ENCODE measurements at regions not wholly inside any gene's neighbourhood (a gene's known extent, or its start where the extent isn't known, plus 50 kb on each side); places are given as distances from the start of the nearest gene placed in this dataset.

GRCh38 chr2:5479265-5479928 lies 212.8 kb upstream of the SOX11 start:
- Histone ChIP-seq H4K20me1 (ENCODE audit: control insufficient read depth, insufficient read depth, low read depth, low read length) (no peaks in the 10 kb centered on the region), H3K9me3 (ENCODE audit: control insufficient read depth, insufficient read depth, low read length) (no peaks in the 10 kb centered on the region), H3K27ac (ENCODE audit: low read depth, low read length) (no peak overlapping the region), H3K4me1 (ENCODE audit: control insufficient read depth, low read length) (no peaks in the 10 kb centered on the region), H3F3A (ENCODE audit: control insufficient read depth, insufficient read depth) (no peaks in the 10 kb centered on the region), H3K4me2 (ENCODE audit: low read length) (no peak overlapping the region), H3K27me3 (ENCODE audit: control insufficient read depth, low read length) (no peaks in the 10 kb centered on the region), H3K4me3 (ENCODE audit: low read length) (no peak overlapping the region), H3K36me3 (ENCODE audit: control insufficient read depth, low read length) (no peaks in the 10 kb centered on the region), H3K79me2 (ENCODE audit: control insufficient read depth, low read length) (no peaks in the 10 kb centered on the region), H3K9me2 (replicated peaks; ENCODE audit: control insufficient read depth, low read length) (no peaks in the 10 kb centered on the region)
- TF ChIP-seq CTCF (IDR thresholded peaks at IDR 0.05; ENCODE audit: low read depth, low read length, poor library complexity, severe bottlenecking) (no peak), EZH2phosphoT487 (IDR thresholded peaks at IDR 0.05; ENCODE audit: borderline replicate concordance, low read length) (no peak)

- Histone ChIP-seq H3K36me3 (ENCODE audit: control insufficient read depth, low read length) (no peaks in the 10 kb centered on the region), H3K27me3 (ENCODE audit: control insufficient read depth, low read length) (no peaks in the 10 kb centered on the region), H3K79me2 (ENCODE audit: control insufficient read depth, low read length) (no peaks in the 10 kb centered on the region), H3K4me3 (ENCODE audit: low read length) (no peak overlapping the region), H3K4me1 (ENCODE audit: control insufficient read depth, low read length) (no peaks in the 10 kb centered on the region), H3K27ac (ENCODE audit: low read depth, low read length) (no peak overlapping the region), H3K9me3 (ENCODE audit: control insufficient read depth, insufficient read depth, low read length) (no peaks in the 10 kb centered on the region), H3K9me2 (replicated peaks; ENCODE audit: control insufficient read depth, low read length) (no peaks in the 10 kb centered on the region; the same call in 1 of the 2 replicates), H4K20me1 (ENCODE audit: control insufficient read depth, insufficient read depth, low read depth, low read length) (no peaks in the 10 kb centered on the region), H3K4me2 (ENCODE audit: low read length) (no peak overlapping the region), H3F3A (ENCODE audit: control insufficient read depth, insufficient read depth) (no peaks in the 10 kb centered on the region)
- no peak for TF ChIP-seq EZH2phosphoT487 (IDR thresholded peaks at IDR 0.05; ENCODE audit: borderline replicate concordance, low read length)
- no peak for TF ChIP-seq CTCF (IDR thresholded peaks at IDR 0.05; ENCODE audit: low read depth, low read length, poor library complexity, severe bottlenecking)
These were observed 209.3 kb upstream of the SOX11 start for GRCh38 chr2:5482929-5483331.

- Histone ChIP-seq H3K9me3 (ENCODE audit: control insufficient read depth, insufficient read depth, low read length) (no peaks in the 10 kb centered on the region), H3K27ac (ENCODE audit: low read depth, low read length) (no peak overlapping the region)
- no peak for TF ChIP-seq EZH2phosphoT487 (IDR thresholded peaks at IDR 0.05; ENCODE audit: borderline replicate concordance, low read length)
- TF ChIP-seq CTCF (IDR thresholded peaks at IDR 0.05; ENCODE audit: low read depth, low read length, poor library complexity, severe bottlenecking) = no peak
These were observed 207.3 kb upstream of the SOX11 start for GRCh38 chr2:5484868-5485267.

More at GRCh38 chr2:5484868-5485267, 207.3 kb upstream of the SOX11 start:
- Histone ChIP-seq H4K20me1 (ENCODE audit: control insufficient read depth, insufficient read depth, low read depth, low read length) (no peaks in the 10 kb centered on the region), H3K79me2 (ENCODE audit: control insufficient read depth, low read length) (no peaks in the 10 kb centered on the region), H3K9me2 (replicated peaks; ENCODE audit: control insufficient read depth, low read length) (no peaks in the 10 kb centered on the region; the same call in 1 of the 2 replicates), H3K4me3 (ENCODE audit: low read length) (no peak overlapping the region), H3K36me3 (ENCODE audit: control insufficient read depth, low read length) (no peaks in the 10 kb centered on the region), H3K27me3 (ENCODE audit: control insufficient read depth, low read length) (no peaks in the 10 kb centered on the region), H3K4me2 (ENCODE audit: low read length) (no peak overlapping the region), H3F3A (ENCODE audit: control insufficient read depth, insufficient read depth) (no peaks in the 10 kb centered on the region), H3K4me1 (ENCODE audit: control insufficient read depth, low read length) (no peaks in the 10 kb centered on the region)
